ENCODE measurements at regions not wholly inside any gene's neighbourhood (a gene's known extent, or its start where the extent isn't known, plus 50 kb on each side); places are given as distances from the start of the nearest gene placed in this dataset.

DNA sequence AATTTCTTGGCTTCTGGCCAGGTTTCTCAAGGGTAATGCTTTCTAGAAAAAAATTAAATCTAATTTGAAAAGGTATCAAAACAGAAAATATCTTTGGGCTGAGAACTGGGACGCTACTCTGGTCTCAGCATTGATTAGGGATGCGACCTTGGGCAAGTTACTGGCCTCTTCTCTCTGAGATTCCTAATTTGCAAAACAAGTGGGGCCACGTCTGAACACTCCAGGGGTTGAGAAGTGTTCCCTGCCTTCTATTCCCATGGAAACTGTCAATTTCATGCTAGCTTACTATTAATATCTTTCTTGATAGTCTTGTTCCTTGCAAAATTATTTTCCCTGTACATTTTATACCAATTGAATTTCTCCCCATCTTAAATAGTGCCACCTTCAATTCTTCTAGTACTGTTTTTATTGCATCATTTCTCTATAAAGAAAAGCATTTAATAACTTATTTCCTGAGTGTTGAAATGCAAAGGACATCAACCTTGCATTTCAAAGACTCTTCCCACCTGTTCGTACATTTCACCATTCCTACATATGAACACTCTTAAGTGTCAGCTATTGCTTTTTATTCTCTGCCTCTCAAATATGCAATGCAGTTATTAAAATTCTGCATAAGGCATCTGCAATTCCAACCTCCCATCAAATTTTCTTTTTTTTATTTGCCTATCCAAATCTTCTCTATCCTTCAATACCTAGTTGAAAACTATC is 118.3 kb upstream of the DSEL start:
- no peak for TF ChIP-seq EZH2 (IDR thresholded peaks at IDR 0.05; ENCODE audit: insufficient read depth, poor library complexity, severe bottlenecking)
- no peak for TF ChIP-seq EZH2phosphoT487 (IDR thresholded peaks at IDR 0.05; ENCODE audit: insufficient read depth, low read depth)

Data from GM23248 (cell line).